ENCODE measurements at regions not wholly inside any gene's neighbourhood (a gene's known extent, or its start where the extent isn't known, plus 50 kb on each side); places are given as distances from the start of the nearest gene placed in this dataset.

GRCh38 chr3:86333636-86334035 lies 657.3 kb downstream of the VGLL3 start:
- DNase-seq (ENCODE audit: low read depth, low spot score), result no peak

DNA sequence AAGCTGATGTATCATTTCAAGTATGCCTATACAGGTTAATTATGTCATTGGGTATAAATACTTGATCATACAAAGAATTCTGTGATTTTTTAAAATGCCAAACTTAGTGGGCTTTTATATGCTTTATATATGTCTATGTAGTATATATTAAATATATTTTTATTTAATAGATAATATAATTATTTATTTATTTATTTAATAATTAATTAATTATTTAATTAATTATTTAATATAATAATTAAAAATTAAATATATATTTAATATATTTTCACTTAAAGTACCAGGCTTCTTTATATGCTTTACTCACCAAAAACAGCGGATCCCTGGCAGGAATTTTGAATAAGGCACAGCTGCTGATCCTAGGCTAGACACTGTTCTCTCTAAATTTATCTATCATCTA lies 687.0 kb downstream of the VGLL3 start:
- DNase-seq (ENCODE audit: low read depth, low spot score), result no peak

DNA sequence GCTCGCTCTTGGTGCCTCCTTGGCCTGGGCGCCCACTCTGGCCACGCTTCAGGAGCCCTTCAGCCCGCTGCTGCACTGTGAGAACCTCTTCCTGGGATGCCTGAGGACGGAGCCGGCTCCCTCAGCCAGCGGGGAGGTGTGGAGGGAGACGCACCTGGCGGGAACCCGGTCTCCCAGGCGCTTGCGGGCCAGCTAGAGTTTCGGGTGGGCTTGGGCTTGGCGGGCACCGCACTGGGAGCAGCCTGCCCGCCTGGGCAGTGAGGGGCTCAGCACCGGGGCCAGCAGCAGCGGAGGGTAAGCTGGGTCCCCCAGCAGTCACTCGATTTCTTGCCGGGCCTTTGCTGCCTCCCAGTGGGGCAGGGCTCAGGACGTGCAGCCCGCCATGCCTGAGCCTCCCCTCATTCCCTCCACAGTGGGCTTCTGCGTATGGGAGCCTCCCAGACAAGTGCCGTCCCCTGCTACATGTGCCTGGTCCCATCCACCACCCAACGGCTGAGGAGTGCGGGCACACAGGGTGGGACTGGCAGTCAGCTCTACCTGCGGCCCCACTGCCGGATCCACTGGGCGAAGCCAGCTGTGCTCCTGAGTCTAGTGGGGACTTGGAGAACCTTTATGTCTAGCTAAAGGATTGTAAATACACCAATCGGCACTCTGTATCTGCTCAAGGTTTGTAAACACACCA lies 708.7 kb downstream of the VGLL3 start:
- DNase-seq (ENCODE audit: low read depth, low spot score), result no peak

DNA sequence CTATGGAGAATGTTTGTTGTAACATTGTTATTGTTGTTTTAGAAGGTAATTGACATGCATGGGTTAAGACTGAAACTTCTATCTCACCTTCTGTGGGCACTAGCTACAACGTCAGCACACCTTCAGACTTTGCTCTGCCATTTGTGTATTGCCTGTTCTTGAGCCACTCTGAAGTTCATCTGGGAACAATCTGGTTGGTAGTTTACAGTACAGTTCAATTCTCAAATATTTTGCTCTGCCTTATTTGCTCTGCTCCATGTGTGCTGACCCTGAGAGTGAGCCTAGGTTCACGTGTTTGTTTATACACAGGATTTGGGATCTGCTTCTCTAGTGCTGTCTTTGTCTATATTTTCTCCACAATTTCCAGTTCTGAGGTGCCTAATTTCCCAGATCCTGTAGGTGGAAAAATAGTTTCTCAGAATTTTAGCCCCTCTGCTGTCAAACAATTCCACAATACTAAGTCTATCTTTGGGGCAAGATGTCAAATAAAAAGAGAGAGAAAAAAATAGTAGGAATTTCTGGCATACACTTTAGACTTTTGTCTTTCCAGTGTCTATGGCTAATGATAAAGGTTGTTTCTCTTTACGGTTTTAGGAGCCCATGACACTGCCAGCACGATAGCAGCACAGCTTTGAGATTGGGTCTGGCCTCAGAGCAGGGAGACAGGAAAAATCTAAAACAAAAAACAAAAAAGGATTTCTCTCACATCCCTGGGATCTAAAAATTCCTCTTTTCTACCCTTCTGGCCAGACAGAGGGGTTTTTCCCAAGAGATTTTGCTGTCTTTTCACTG lies 721.4 kb downstream of the VGLL3 start:
- DNase-seq (ENCODE audit: low read depth, low spot score), result no peak

DNA sequence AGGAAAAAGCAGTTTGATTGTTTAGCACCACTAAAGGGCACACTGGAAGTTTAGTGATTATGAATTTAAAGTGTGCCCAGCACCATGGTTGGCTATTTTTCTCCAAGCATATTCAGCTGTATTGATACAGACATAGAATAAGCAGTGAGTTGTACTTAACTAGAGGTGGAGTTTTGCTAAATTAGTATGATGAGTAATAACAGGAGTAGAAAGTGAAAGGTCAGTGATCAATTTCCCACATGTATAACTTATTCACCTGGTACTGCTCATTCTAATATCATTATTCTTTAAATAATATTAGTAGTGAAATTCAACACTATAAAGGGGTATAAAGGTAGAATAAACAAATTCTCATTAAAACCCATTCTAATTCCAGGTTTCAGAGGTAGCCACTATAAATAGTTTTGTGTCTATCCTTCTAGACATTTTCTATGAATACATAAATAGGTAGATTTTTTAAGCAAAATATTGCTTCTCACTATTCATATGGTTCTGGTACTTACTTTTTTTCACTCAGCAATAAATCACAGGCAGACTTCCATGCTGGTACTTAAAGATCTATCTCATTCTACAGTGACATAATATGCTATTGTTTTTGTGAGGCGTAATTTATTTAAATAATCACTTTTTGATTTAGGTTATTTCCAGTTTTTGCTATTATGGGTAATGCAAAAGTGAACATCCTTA lies 732.9 kb downstream of the VGLL3 start:
- DNase-seq (ENCODE audit: low read depth, low spot score), result no peak

DNA sequence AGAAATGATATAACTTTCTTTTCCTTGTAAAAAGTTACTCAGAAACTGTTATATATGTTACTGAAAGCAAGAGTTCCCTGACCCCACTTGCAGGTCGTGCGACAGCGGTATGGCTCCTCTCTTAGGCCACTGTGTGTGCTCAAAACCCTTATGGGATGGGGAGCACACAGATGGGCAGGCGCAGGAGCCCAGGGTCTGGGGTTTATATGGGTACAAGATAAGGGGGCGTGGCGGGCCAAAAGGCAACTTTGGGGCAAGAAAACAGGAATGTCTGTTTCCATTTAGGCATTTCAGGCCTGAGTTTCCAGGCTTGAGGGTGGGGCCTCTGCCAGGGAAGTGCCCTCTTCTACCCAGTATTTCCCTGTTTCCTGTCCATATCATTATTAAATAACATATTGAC lies 736.5 kb downstream of the VGLL3 start:
- DNase-seq (ENCODE audit: low read depth, low spot score), result no peak

- DNase-seq (ENCODE audit: low read depth, low spot score), result no peak
Measured at GRCh38 chr3:86251781-86252180, 739.2 kb downstream of the VGLL3 start.

GRCh38 chr3:86249833-86250232 lies 741.1 kb downstream of the VGLL3 start:
- DNase-seq (ENCODE audit: low read depth, low spot score), result no peak

DNA sequence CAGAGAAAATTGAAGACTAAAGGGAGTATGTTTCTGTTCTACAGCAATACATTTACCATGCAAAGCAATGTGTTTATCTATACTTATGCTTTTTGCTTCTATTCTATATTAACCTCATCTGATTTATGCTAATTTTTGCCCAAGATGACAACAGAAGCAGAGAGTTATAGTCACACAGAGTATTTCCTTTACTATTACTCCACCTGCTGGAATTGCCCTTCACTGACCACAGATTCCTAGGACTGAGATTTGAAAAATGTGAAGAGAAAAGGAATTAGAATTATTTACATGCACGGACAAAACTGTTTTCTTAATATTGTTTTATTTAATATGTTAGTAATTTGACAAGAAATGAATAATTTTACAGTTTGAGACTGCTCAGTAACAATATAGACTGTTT lies 745.6 kb downstream of the VGLL3 start:
- no peak for DNase-seq (ENCODE audit: low read depth, low spot score)

GRCh38 chr3:86244905-86245304 lies 746.0 kb downstream of the VGLL3 start:
- no peak for DNase-seq (ENCODE audit: low read depth, low spot score)

DNA sequence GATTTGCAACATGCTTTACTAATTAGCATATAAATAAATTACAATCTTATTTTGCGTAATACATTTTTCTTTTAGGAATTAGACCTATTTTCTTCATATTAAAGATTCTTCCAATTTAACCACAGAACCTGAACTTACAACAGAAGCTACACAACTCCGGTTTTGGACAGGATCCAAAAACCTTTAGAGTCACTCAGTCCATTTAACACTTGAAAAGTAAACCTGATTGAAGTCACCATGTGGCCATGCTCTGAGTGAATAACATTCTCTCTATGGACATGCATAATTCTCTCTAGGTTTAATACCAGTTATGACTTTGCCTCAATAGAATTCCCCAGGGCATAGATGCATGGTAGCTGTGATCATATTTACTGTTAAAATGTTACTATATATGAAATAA lies 751.0 kb downstream of the VGLL3 start:
- DNase-seq (ENCODE audit: low read depth, low spot score), result no peak

DNA sequence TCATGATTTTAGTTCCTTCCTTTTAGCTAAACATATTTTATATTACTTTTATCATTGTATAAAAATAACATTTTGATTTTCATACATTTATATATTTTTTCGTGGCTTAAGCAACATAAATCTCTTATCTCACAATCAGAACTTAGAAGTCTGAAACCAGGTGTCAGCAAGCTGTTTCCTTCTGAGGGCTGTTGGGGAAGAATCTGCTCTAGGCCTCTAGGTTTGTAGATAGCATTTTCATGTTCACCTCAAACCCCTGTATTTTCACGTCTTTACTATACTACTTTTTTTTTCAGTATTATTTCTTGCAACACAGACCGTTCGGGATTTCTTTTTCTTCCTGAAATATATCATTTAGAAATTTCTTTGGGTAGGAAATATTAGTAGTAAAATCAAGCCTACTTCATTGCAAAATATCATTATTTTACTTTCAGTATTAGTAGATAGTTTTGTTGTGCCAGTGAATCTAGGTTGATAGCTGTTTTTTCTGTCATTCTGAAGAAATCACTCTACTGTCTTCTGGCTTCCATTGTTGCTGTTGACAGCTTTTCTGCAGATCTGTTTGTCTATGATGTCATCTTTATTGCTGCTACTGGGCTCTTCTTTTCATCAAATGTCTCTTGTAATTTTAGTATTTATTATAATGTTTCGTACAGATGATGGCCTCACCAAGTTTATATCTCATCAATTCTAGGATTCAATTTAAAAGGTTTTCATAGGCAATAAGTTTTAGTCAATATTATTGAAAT lies 756.3 kb downstream of the VGLL3 start:
- DNase-seq (ENCODE audit: low read depth, low spot score), result no peak

DNA sequence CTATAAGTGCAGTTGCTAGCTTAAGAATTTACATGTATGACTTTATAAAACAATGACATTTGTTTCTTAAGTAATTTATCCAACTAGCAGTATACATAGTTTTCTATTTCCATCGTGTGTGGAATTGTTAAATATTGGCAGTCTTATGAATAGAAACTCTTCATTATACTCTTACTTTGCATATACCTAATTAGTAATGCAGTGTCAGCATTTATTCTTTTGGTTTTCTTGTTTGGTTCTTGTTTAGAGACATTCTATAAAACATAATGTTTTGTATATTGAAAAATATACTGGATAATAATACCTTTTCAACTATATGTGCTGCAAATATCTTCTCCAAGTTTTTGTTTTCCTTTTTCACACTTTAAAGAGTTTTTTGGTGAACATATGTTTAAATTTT lies 760.2 kb downstream of the VGLL3 start:
- no peak for DNase-seq (ENCODE audit: low read depth, low spot score)

DNA sequence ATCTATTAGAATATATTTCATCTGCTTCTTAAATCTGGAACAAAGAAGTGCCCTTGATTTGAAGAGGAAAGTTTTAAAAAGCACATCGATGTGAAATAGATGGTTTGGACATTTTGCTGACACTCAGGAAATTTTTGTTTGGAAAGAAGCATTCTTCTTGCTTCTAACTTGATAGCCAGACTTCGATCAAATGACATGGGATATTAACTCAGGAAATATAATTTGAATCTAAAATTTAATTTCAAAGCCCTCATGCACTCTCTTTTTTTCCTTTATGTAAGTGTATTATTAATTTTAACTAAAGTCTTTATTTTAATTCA lies 761.2 kb downstream of the VGLL3 start:
- DNase-seq (ENCODE audit: low read depth, low spot score), result no peak

GRCh38 chr3:86229086-86229774 lies 761.7 kb downstream of the VGLL3 start:
- DNase-seq (ENCODE audit: low read depth, low spot score), result no peak

DNA sequence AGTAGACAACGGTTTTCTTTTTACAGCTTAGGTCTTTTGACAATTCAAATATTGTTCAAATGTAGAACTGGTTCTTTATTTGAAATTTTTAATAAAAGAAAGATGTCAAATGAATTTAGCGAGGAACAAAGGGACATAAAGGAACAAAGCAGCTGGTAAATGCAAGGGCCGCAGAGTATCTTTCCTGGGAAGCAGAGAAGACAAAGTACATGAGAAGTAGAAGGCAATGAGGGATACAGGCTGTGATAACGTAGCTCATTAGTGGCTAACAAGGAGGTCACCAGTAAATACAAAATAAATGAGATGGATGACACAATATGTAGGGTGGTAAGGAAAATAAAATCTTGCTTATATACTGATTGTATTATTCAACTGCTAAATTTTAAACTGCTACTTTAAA lies 762.8 kb downstream of the VGLL3 start:
- DNase-seq (ENCODE audit: low read depth, low spot score), result no peak

DNA sequence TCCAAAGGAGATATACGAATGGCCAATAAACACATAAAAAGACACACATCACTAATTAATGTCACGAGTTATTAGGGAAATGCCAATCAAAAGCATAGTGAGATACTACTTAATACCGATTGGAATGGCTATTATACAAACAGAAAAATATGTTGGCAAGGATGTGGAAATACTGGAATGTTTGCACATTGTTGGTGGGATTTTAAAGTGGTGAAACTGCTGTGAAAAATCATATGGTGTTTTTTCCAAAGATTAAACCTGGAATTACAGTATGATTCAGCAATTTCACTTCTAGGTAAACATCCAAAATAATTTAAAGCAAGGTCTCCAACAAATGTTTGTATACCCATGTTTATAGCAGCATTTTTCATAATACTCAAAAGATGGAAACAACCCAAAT lies 765.5 kb downstream of the VGLL3 start:
- no peak for DNase-seq (ENCODE audit: low read depth, low spot score)

- no peak for DNase-seq (ENCODE audit: low read depth, low spot score)
Measured at GRCh38 chr3:86221601-86222000, 769.3 kb downstream of the VGLL3 start.

DNA sequence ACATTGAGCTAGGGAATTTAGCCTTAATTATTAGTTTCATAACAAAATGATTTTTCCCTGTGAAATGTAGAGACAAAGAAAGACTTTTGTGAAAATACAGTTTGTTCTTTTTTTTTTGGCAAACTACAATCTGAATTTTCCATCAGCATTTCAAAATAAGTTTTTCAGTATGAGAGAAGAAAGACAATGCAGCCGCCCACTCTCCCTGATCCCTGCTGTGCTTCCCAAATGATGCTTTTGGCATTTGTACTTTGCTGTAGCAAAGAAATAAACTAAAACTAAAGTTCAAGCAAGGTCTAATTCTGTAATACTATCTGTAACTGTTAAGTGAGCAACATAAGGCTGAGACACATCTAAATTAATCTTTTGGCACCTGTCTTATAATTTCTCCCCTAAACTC lies 782.2 kb downstream of the VGLL3 start:
- no peak for DNase-seq (ENCODE audit: low read depth, low spot score)

DNA sequence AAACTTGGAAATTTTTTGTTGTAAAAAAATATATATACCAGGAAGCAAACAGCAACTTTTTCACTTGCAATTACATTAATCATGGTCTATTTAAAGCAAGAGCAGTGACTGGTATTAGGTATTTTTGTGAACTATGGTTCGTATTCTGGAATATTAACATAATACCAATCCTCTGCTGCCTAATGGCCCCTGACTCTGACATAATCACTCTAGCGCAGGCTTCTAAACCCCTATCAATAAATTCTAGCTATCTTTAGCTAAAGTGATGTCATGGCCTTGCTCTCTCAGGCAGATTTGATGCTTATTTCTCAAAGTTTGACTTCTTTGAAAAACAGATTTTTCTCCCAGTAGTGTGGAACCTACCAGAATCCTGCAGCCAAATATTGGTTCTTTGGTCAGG lies 808.3 kb downstream of the VGLL3 start:
- DNase-seq (ENCODE audit: low read depth, low spot score), result no peak

GRCh38 chr3:86180696-86181095 lies 810.3 kb downstream of the VGLL3 start:
- no peak for DNase-seq (ENCODE audit: low read depth, low spot score)

GRCh38 chr3:86178095-86178494 lies 812.9 kb downstream of the VGLL3 start:
- no peak for DNase-seq (ENCODE audit: low read depth, low spot score)

Data from pulmonary artery endothelial cell (primary cell).